HG03280 (cell line): ENCODE measurements at regions not wholly inside any gene's neighbourhood (a gene's known extent, or its start where the extent isn't known, plus 50 kb on each side); places are given as distances from the start of the nearest gene placed in this dataset.
A peak's percentile ranks its signal among the peaks of the same experiment; 100 is the strongest.

Source experiments
- ATAC-seq: cut with Tn5 transposase; IDR thresholded peaks from one replicate; pipeline ENCODE4 v1.9.1; 2021; ENCODE audit warnings: mild to moderate bottlenecking, moderate library complexity; ENCODE audit not compliant: unreplicated experiment

- ATAC-seq: no peak
These were observed 108.8 kb upstream of the CDK1 start for GRCh38 chr10:60669501-60669900.

GRCh38 chr10:60666221-60666620 is 112.1 kb upstream of the CDK1 start:
- no peak for ATAC-seq

DNA sequence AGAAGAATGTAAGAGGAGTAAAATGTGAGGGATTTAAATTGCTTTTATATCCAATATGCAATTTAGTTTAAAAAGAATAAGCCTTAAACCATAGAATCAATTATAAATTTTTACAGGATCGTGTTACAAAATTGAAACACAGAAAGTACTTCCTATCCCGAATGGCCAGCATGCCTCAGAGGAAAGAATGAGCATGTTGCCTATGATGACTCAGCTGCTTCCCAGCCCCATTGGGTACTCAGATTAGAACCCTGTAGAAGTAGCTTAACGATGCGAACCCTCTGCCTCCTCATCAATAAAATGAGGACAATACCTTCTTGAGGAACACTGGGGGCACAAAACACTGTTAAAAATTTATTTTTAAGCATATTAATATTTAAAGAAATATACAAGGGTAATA is 113.4 kb upstream of the CDK1 start:
- no peak for ATAC-seq

DNA sequence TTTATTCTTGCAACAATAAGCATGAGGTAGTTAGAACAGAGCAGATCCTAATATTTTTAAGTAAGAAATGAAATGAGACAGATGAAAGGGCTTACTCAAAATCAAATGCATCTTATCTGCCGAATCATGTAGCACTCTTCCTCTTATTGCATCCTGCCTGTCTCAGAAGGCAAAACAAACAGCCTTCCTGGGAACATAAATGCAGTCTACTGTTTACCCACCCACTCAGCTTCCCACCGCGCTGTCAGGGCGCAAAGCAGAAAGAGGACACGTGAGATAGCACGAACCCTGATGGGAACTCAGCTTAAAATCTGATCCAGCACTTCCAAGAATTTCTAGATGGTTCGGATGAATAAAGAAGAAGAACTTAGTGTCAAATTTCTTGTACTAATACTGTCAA is 114.4 kb upstream of the CDK1 start:
- ATAC-seq: no peak

- no peak for ATAC-seq
These were observed 115.2 kb upstream of the CDK1 start for GRCh38 chr10:60662917-60663614.

- ATAC-seq: no peak
These were observed 116.6 kb upstream of the CDK1 start for GRCh38 chr10:60661637-60662036.

- no peak for ATAC-seq
These were observed 117.7 kb upstream of the CDK1 start for GRCh38 chr10:60660625-60661024.

DNA sequence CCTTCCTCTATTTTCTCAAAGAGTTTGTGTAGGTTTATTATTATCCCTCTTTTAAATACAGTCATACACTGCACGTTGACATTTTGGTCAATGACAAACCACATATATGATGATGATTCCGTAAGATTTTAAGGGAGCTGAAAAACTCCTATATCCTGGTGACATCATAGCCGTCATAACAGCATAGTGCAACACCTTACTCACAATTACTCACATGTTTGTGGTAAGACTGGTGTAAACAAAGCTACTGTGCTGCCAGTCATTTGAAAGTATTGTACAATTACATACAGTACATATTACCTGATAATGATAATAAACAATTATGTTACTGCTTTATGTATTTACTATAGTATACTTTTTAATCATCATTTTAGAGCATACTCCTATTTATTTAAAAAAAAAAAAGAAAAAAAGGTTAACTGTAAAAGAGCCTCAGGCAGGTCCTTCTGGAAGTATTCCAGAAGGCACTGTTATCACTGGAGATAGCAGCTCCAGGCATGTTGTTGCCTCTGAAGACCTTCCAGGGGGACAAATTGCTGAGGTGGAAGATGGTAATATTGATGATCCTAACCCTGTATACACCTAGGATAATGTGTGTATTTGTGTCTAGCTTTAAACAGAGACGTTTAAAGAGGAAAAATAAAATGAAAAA is 123.3 kb upstream of the CDK1 start:
- ATAC-seq: no peak

DNA sequence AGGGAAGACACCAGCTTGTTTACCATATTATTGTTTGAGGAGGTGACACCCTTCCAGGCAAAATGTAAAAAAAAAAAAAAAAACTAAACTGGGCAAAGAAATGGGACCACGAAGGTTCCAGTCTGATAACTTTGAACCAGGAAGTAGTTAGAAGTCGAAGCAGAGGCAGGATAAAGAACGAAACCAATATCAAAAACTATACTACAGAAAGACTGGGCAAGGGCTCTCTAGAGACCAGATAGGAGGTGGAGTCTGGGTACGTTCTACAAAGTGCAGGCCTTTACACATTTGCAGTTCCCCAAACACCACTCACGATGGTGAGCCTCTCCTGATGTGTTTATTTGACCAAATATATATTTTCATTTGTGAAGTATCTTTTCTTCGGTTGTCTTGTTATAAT is 125.7 kb upstream of the CDK1 start:
- ATAC-seq: peak; percentile 73

DNA sequence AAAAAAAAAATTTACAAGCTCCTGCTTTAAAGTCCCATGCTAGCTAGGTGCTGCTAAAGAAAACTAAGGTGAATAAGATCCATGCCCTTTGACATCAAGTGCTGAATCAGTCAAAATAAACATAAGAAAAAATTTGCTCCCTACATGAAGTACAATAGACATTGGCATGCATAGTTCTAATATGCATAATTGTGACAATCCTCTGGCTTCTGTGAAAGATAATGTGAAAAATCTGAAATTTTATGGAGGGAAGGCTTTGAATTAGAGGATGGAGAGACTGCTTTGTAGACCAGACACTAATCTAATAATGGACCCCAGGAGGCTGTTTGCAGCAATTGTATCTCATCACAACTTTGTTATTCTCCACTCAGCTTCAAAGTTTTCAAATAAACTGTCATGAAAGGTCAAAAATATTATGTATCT is 127.9 kb upstream of the CDK1 start:
- no peak for ATAC-seq

GRCh38 chr10:60649485-60650377 is 128.5 kb upstream of the CDK1 start:
- ATAC-seq: no peak

GRCh38 chr10:60648761-60649160 is 129.5 kb upstream of the CDK1 start:
- ATAC-seq: no peak

DNA sequence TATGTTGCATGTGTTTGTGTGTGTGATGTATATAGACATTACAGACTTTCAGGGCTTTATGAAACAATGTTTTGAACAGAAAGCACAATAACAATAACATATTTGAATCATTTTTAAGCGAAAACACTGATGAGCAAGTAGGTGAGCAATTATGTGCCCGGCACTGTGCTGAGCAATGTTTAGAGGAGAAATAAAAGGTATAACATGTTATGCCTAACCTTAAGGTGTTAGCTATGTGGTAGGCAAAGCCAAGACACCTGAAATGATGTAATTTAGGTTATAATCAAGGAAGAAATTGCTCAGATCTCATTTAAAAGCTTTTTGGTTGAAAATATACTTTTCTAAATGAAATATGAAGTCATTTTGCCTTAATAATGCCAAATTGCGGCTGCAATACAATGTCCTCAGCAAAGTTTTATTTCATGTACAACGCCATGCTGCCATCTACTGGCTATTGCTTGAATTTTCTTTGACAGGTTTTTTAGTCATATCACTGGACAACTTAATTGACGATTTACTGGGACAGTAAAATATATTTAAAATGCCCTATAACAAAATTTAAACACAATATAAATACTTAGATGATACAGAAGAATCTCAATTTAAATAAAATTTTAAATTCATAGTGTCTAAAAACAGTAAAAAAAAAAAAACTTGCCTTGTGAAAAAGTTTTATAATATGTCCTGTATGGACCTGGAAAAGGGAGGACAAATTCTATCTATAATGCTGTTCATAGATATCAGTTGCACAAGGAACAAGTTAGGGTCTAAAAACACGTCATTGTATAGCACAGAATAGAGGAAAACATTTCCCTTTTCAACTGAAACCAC is 131.1 kb upstream of the CDK1 start:
- peak; percentile 68 for ATAC-seq

DNA sequence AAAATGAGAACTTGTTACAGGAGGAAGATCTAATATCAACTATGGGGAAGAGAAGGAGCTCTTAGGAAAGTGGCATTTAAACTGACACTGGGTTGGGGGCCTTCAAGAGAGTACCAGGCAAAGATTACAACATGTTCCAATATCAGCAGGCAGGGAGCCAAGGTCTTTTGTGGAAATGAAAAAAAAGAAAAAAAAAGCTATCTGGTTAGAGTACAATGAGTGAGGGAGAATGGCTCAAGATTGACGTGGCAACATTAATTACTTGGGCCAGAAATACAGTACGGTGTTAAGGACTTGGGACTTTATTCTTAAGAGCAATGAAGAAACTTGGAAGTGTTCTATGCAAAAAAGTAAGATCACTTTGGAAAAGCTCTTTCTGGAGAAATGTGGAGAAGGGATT is 132.3 kb upstream of the CDK1 start:
- ATAC-seq: no peak

GRCh38 chr10:60644436-60645130 is 133.7 kb upstream of the CDK1 start:
- no peak for ATAC-seq

- no peak for ATAC-seq
These were observed 134.4 kb upstream of the CDK1 start for GRCh38 chr10:60643874-60644273.

DNA sequence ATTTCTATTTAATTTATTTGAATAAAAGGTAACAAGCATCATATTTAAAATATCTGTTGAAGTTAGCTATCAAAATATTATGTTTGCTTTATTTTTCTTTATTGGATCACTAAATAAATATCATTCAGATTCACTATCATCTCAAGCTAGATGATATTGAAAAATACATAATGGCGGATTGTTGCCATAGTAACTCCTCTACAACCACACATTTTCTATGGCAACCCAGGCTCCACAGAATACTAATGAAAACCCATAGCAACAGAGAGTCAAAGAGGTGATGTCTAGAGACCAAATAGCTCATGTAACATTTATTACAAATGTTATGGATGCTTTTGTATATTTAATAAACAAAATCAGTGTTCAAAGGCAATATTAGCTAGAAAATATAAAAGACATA is 148.9 kb upstream of the CDK1 start:
- no peak for ATAC-seq

DNA sequence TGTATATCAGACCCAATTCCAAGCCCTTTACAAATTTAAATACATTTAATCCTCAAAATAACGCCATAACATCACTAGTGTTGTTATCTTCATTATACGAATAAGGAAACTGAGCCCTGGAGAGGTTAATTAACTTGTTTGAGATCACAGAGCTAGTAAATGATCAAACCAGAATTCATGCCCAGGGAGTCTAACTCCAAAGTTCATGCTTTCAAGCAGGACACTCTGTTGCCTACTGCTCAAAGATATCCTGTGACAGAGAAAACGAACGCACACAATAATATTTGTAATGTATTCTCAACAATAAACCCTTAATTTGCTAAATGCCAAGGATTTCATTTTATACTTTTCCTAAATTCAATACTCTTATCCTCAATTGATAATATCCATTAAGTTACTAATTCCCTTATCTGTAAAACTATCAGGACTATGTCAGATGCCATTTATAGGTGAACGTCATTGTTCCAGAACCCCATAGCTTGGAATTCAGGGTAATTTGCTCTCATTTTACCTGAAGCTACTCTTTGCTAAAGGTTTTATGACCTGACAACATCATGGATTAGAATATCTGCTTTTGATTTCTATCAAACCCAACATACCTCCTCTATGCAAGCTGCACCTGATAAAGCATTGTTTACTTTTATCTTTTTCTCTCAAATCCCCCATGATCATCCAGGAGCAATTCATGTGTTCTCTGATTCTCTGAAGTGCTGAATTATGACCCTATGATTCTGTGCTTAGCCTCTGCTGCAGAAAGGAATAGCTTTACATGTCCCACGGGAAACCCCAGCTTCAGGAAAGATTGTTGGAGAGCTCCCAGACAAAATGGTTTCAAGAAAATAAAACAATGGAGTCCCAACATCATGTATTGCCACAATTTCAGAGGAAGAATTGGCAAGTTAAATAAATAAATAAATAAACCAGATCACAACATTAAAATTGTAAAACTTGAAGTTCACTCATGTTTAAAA is 150.2 kb upstream of the CDK1 start:
- ATAC-seq: no peak

DNA sequence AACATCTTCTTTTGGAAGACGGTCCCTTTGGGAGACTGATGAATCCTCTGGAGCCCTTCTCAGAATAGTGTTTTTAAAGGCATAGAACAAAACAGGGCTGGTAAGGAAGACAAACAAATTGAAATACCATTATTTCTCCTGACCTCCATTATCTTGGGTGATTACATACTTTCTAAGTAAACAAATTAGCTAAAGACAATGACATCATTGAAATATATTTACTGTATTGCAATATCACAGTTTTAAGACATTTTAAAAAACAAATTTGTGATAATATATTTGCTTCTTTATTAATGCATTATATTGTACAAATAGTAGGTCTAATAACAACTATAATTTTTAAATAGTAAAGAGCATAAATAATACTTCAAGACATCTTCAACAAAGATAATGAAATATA is 152.2 kb upstream of the CDK1 start:
- no peak for ATAC-seq
